ENCODE measurements at regions not wholly inside any gene's neighbourhood (a gene's known extent, or its start where the extent isn't known, plus 50 kb on each side); places are given as distances from the start of the nearest gene placed in this dataset.

DNA sequence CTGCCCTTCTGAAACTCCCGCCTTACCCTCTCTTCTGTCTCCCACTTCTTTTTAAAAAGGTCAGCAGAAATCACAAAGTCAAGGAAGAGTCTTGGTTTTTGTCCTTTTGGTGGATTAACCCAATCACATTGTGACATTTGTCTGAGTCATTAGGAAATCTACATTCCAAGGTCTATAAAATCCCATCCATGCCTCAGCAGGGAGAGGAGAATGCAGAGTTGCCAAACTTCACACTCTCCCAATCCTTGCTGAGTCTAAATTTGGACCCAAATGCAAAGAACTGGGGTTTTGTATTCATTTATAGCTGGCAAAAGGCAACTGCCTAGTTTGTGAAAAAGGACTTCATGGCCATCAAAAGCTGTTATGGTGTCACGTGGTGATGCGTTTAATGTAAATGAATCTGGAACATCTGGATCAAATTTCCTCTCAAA is 67.9 kb downstream of the TMEM30B start:
- no CpG with 5 or more reads among the region's 3 CpGs for WGBS (ENCODE audit: extremely low coverage, insufficient coverage, insufficient read length)
- H3K9me3 ChIP-seq (ENCODE audit: insufficient read depth, low read depth, low read length): no peaks in the 10 kb centered on the region

DNA sequence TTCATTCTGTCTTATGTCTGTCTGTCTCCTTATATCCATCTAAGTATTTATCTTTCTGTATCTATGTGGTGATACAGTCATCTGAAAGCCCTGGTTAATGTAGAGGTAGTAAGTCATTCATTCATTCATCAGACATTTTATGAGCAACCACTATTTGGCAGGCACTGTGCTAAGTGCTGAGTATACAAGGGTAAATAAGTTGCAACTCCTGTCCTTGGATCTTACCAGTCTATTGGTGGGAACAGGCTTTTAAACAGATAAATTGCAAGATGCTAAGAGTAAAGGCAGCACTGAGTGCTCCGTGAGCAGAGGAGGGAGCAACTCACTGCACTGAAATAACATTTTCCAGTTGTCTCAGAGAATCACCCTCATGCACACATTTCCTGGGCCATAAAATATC is 68.6 kb downstream of the TMEM30B start:
- Histone ChIP-seq H3K14ac (ENCODE audit: low read length) (no peak overlapping the region), H4K8ac (ENCODE audit: low read depth, low read length) (no peak overlapping the region), H3K27me3 (ENCODE audit: insufficient read depth, low read length) (no peaks in the 10 kb centered on the region), H3K9ac (ENCODE audit: low read length) (no peak overlapping the region), H3K27ac (ENCODE audit: low read depth, low read length) (no peak overlapping the region), H3K4me1 (ENCODE audit: control insufficient read depth in 1 of 2, insufficient read depth in 2 of 2, low read length in 2 of 2) (no peaks in the 10 kb centered on the region), H3K36me3 (ENCODE audit: control insufficient read depth in 1 of 2, insufficient read depth in 2 of 2, low read length in 2 of 2) (no peaks in the 10 kb centered on the region), H2BK12ac (ENCODE audit: low read length) (no peak overlapping the region), H3K9me3 (ENCODE audit: insufficient read depth, low read depth, low read length) (no peaks in the 10 kb centered on the region), H3K79me1 (ENCODE audit: low read length) (no peaks in the 10 kb centered on the region), H3K79me2 (ENCODE audit: control insufficient read depth, insufficient read depth, low read length, poor library complexity) (no peaks in the 10 kb centered on the region), H3K4me3 (ENCODE audit: low read depth, low read length) (no peak overlapping the region), H2BK5ac (ENCODE audit: low read depth, low read length, poor library complexity) (no peak overlapping the region), H4K12ac (ENCODE audit: low read depth, low read length) (no peak overlapping the region), H2BK120ac (ENCODE audit: insufficient read depth, low read length, poor library complexity) (no peak overlapping the region), H4K91ac (ENCODE audit: low read depth, low read length) (no peak overlapping the region), H2AFZ (ENCODE audit: insufficient read depth, low read length, poor library complexity) (no peak overlapping the region), H3K4ac (ENCODE audit: low read depth, low read length) (no peak overlapping the region), H3K18ac (ENCODE audit: low read length) (no peak overlapping the region), H3K4me2 (ENCODE audit: low read length) (no peak overlapping the region), H3K23ac (ENCODE audit: low read length) (no peak overlapping the region), H2AK5ac (ENCODE audit: low read length) (no peak overlapping the region)
- no CpG with 5 or more reads among the region's 1 CpG for WGBS (ENCODE audit: extremely low coverage, insufficient coverage, insufficient read length)
- no peak for DNase-seq

More for the DNA sequence above, 67.9 kb downstream of the TMEM30B start:
- peak in 1 of 2 donors; percentile 10 for DNase-seq
- Histone ChIP-seq H3K4me3 (ENCODE audit: low read depth, low read length) (no peak overlapping the region), H3K9ac (ENCODE audit: low read length) (no peak overlapping the region), H2AFZ (ENCODE audit: insufficient read depth, low read length, poor library complexity) (no peak overlapping the region), H3K27ac (ENCODE audit: low read depth, low read length) (no peak overlapping the region), H4K8ac (ENCODE audit: low read depth, low read length) (no peak overlapping the region), H3K36me3 (ENCODE audit: control insufficient read depth in 1 of 2, insufficient read depth in 2 of 2, low read length in 2 of 2) (no peaks in the 10 kb centered on the region), H3K23ac (ENCODE audit: low read length) (no peak overlapping the region), H3K18ac (ENCODE audit: low read length) (no peak overlapping the region), H3K4ac (ENCODE audit: low read depth, low read length) (no peak overlapping the region), H3K4me1 (ENCODE audit: control insufficient read depth in 1 of 2, insufficient read depth in 2 of 2, low read length in 2 of 2) (no peaks in the 10 kb centered on the region), H4K12ac (ENCODE audit: low read depth, low read length) (no peak overlapping the region), H2BK12ac (ENCODE audit: low read length) (no peak overlapping the region), H3K27me3 (ENCODE audit: insufficient read depth, low read length) (no peaks in the 10 kb centered on the region), H2BK120ac (ENCODE audit: insufficient read depth, low read length, poor library complexity) (no peak overlapping the region), H3K79me2 (ENCODE audit: control insufficient read depth, insufficient read depth, low read length, poor library complexity) (no peaks in the 10 kb centered on the region), H2BK5ac (ENCODE audit: low read depth, low read length, poor library complexity) (no peak overlapping the region), H3K4me2 (ENCODE audit: low read length) (no peak overlapping the region), H2AK5ac (ENCODE audit: low read length) (no peak overlapping the region), H3K14ac (ENCODE audit: low read length) (no peak overlapping the region), H4K91ac (ENCODE audit: low read depth, low read length) (no peak overlapping the region), H3K79me1 (ENCODE audit: low read length) (no peaks in the 10 kb centered on the region)

DNA sequence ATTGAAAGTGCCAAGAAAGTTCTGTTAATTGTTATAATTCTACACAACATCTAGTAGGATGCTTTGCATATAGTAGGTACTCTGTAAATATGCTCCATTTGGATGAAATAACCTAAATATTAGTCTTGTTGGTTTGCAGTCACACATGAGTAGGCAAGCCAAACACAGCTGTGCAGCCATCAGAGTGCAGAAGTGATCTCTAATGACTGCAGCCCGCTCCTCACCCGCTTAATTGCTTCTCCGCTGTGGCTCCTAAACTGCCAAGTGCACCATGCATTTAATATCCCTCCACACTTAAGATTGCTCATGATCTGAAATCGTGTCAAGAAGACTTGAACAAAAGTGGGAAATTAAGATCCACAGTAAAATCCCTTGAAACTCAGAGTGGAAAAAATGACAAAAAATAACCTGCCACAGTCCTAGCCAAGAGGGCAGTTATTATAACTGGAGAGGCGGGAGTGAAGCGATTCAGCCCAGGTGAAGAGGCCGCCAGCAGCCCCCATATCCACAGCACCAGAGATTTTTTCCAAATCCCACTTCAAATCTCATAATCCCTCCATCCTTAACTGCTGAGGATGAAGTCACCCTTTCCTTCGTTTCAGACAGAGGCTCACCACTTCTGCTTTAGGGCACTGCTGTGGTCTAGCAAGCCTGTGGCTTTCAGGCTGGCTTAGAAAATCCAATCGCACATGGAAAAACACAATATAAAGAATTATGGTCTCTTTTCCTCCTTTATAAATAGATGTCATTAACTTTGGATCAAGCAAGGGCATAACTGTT is 69.5 kb downstream of the TMEM30B start:
- no peak overlapping the region for H3K9ac ChIP-seq (ENCODE audit: low read length)
- no peaks in the 10 kb centered on the region for H3K79me1 ChIP-seq (ENCODE audit: low read length)
- no peak overlapping the region for H2BK120ac ChIP-seq (ENCODE audit: insufficient read depth, low read length, poor library complexity)
- no peaks in the 10 kb centered on the region for H3K9me3 ChIP-seq (ENCODE audit: insufficient read depth, low read depth, low read length)
- no peak overlapping the region for H3K4me2 ChIP-seq (ENCODE audit: low read length)
- no peak overlapping the region for H4K12ac ChIP-seq (ENCODE audit: low read depth, low read length)
- H3K4me1 ChIP-seq (ENCODE audit: control insufficient read depth in 1 of 2, insufficient read depth in 2 of 2, low read length in 2 of 2): no peaks in the 10 kb centered on the region
- H3K4ac ChIP-seq (ENCODE audit: low read depth, low read length): no peak overlapping the region
- DNase-seq: no peak
- no peak overlapping the region for H4K8ac ChIP-seq (ENCODE audit: low read depth, low read length)
- no peak overlapping the region for H2BK12ac ChIP-seq (ENCODE audit: low read length)
- no peak overlapping the region for H2AFZ ChIP-seq (ENCODE audit: insufficient read depth, low read length, poor library complexity)
- WGBS (ENCODE audit: extremely low coverage, insufficient coverage, insufficient read length): no CpG with 5 or more reads among the region's 9 CpGs
- H3K14ac ChIP-seq (ENCODE audit: low read length): no peak overlapping the region
- H3K79me2 ChIP-seq (ENCODE audit: control insufficient read depth, insufficient read depth, low read length, poor library complexity): no peaks in the 10 kb centered on the region
- no peak overlapping the region for H4K91ac ChIP-seq (ENCODE audit: low read depth, low read length)
- H3K36me3 ChIP-seq (ENCODE audit: control insufficient read depth in 1 of 2, insufficient read depth in 2 of 2, low read length in 2 of 2): no peaks in the 10 kb centered on the region
- H2BK5ac ChIP-seq (ENCODE audit: low read depth, low read length, poor library complexity): no peak overlapping the region
- no peak overlapping the region for H3K18ac ChIP-seq (ENCODE audit: low read length)
- H2AK5ac ChIP-seq (ENCODE audit: low read length): no peak overlapping the region
- no peak overlapping the region for H3K23ac ChIP-seq (ENCODE audit: low read length)
- no peak overlapping the region for H3K4me3 ChIP-seq (ENCODE audit: low read depth, low read length)
- no peaks in the 10 kb centered on the region for H3K27me3 ChIP-seq (ENCODE audit: insufficient read depth, low read length)
- no peak overlapping the region for H3K27ac ChIP-seq (ENCODE audit: low read depth, low read length)

DNA sequence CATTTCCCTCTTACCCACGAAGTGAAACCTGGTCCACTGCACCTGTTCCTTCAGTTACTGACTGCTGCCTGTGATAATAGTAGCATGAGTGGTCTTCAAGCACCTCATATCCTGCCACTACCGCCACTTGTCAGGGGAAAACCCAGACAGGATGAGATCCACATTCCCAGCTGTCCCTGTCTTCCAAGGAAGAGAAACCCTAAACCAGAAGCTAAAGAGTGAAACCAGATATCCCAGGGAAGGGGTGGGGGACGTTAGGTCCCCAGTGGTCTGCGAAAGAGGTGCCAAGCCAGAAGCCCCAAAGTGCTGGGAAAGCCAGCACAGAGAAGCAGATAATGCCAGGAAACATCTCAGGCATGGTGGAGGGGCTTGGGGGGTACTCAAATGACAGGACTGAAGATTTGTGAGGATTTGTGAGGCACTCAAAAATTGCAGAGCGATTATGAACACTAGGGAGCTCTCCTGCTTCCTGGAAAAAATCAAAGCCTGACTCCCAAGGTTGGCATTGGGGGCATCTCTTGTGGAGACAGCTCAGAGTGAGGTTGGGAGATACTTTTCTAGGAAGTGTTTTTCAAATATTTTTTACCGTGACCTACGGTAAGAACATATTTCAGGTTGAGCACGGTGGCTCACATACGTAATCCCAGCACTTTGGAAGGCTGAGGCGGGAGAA is 77.9 kb downstream of the TMEM30B start:
- Histone ChIP-seq H4K91ac (ENCODE audit: low read depth, low read length) (no peak overlapping the region), H3K4me2 (ENCODE audit: low read length) (no peak overlapping the region), H2BK120ac (ENCODE audit: insufficient read depth, low read length, poor library complexity) (no peak overlapping the region), H3K27ac (ENCODE audit: low read depth, low read length) (no peak overlapping the region), H4K12ac (ENCODE audit: low read depth, low read length) (no peak overlapping the region), H3K4me3 (ENCODE audit: low read depth, low read length) (no peak overlapping the region), H3K14ac (ENCODE audit: low read length) (no peak overlapping the region), H3K23ac (ENCODE audit: low read length) (no peak overlapping the region), H3K4me1 (ENCODE audit: control insufficient read depth in 1 of 2, insufficient read depth in 2 of 2, low read length in 2 of 2) (no peaks in the 10 kb centered on the region), H4K8ac (ENCODE audit: low read depth, low read length) (no peak overlapping the region), H3K79me1 (ENCODE audit: low read length) (no peaks in the 10 kb centered on the region), H2AK5ac (ENCODE audit: low read length) (no peak overlapping the region), H2BK5ac (ENCODE audit: low read depth, low read length, poor library complexity) (no peak overlapping the region), H2BK12ac (ENCODE audit: low read length) (no peak overlapping the region), H3K36me3 (ENCODE audit: control insufficient read depth in 1 of 2, insufficient read depth in 2 of 2, low read length in 2 of 2) (no peaks in the 10 kb centered on the region), H3K27me3 (ENCODE audit: insufficient read depth, low read length) (no peaks in the 10 kb centered on the region), H3K9me3 (ENCODE audit: insufficient read depth, low read depth, low read length) (no peaks in the 10 kb centered on the region), H3K79me2 (ENCODE audit: control insufficient read depth, insufficient read depth, low read length, poor library complexity) (no peaks in the 10 kb centered on the region), H3K9ac (ENCODE audit: low read length) (no peak overlapping the region), H2AFZ (ENCODE audit: insufficient read depth, low read length, poor library complexity) (no peak overlapping the region), H3K18ac (ENCODE audit: low read length) (no peak overlapping the region), H3K4ac (ENCODE audit: low read depth, low read length) (no peak overlapping the region)
- no peak for DNase-seq
- WGBS (ENCODE audit: extremely low coverage, insufficient coverage, insufficient read length): no CpG with 5 or more reads among the region's 10 CpGs

Data from trophoblast cell (in vitro differentiated cells and primary cell).